Mesodermal cell (in vitro differentiated cells): ENCODE measurements at regions not wholly inside any gene's neighbourhood (a gene's known extent, or its start where the extent isn't known, plus 50 kb on each side); places are given as distances from the start of the nearest gene placed in this dataset.
A peak's percentile ranks its signal among the peaks of the same experiment; 100 is the strongest.

Experiments used
- H3K27ac ChIP-seq: 2 replicates; pipeline ENCODE4 v1.7.0; 2013; ENCODE audit warnings: mild to moderate bottlenecking, low read depth, low read length, moderate library complexity; ENCODE audit not compliant: severe bottlenecking
- H3K36me3 ChIP-seq: 2 replicates; pipeline ENCODE4 v1.7.1; 2013; ENCODE audit warnings: mild to moderate bottlenecking, low read length, moderate library complexity; ENCODE audit not compliant: control insufficient read depth, insufficient read depth
- H3K4me1 ChIP-seq: one replicate; pipeline ENCODE4 v1.7.1; 2013; ENCODE audit warnings: mild to moderate bottlenecking, low read length; ENCODE audit not compliant: insufficient read depth, control insufficient read depth, poor library complexity, severe bottlenecking
- H3K4me3 ChIP-seq: 2 replicates; pipeline ENCODE4 v1.7.0; 2013; ENCODE audit warnings: low read length, control low read depth, mild to moderate bottlenecking; ENCODE audit not compliant: insufficient read depth, poor library complexity, severe bottlenecking; ENCODE audit errors: extremely low read depth
- H3K9me3 ChIP-seq: 2 replicates; pipeline ENCODE4 v1.7.1; 2013; ENCODE audit warnings: mild to moderate bottlenecking, low read length, moderate library complexity; ENCODE audit not compliant: control insufficient read depth
- WGBS, 2 experiments: methylation state at CpG; one replicate each; pipeline ENCODE4 v1.1.5; 2013; ENCODE audit warnings: missing lambda C conversion rate in 2 of 2; ENCODE audit not compliant: insufficient coverage in 2 of 2; 5-methylcytosine and 5-hydroxymethylcytosine counted together

GRCh38 chr3:160622263-160623045, 54.5 kb upstream of the ARL14 start:
- H3K27ac ChIP-seq = no peak overlapping the region
- H3K4me3 ChIP-seq = no peak overlapping the region
- WGBS, 2 experiments = 67% methylated on average over 1 of the region's 2 CpGs; no CpG with 5 or more reads in 1 of the 2 experiments
- no peaks in the 10 kb centered on the region for H3K36me3 ChIP-seq
- H3K4me1 ChIP-seq = peaks cover 4% of the 10 kb centered on the region
- no peaks in the 10 kb centered on the region for H3K9me3 ChIP-seq

- 98 to 100% methylated on average over 1 to 3 of the region's 3 CpGs for WGBS, 2 experiments
Observed at GRCh38 chr3:160618878-160619277, 53.5 kb upstream of the KPNA4 start.

GRCh38 chr3:160618363-160618762, 53.0 kb upstream of the KPNA4 start:
- Histone ChIP-seq H3K36me3 (no peaks in the 10 kb centered on the region), H3K9me3 (no peaks in the 10 kb centered on the region), H3K4me1 (peaks cover 14% of the 10 kb centered on the region), H3K4me3 (no peak overlapping the region), H3K27ac (no peak overlapping the region)
- 89 to 90% methylated on average over 2 to 3 of the region's 4 CpGs for WGBS, 2 experiments

More at GRCh38 chr3:160618878-160619277, 53.5 kb upstream of the KPNA4 start:
- H3K4me1 ChIP-seq = peaks cover 14% of the 10 kb centered on the region
- H3K9me3 ChIP-seq = no peaks in the 10 kb centered on the region
- H3K36me3 ChIP-seq = no peaks in the 10 kb centered on the region
- H3K4me3 ChIP-seq = no peak overlapping the region
- no peak overlapping the region for H3K27ac ChIP-seq

- Histone ChIP-seq H3K4me1 (peaks cover 11% of the 10 kb centered on the region), H3K27ac (no peak overlapping the region), H3K4me3 (no peak overlapping the region), H3K36me3 (no peaks in the 10 kb centered on the region), H3K9me3 (no peaks in the 10 kb centered on the region)
- no CpG with 5 or more reads among the region's 2 CpGs for WGBS, 2 experiments
Observed at GRCh38 chr3:160617636-160618035, 52.3 kb upstream of the KPNA4 start.

- WGBS, 2 experiments = 73 to 74% methylated on average over 2 of the region's 2 CpGs
Observed at GRCh38 chr3:160616716-160617115, 51.3 kb upstream of the KPNA4 start.

GRCh38 chr3:160616311-160616710, 50.9 kb upstream of the KPNA4 start:
- no peaks in the 10 kb centered on the region for H3K36me3 ChIP-seq
- peaks cover 10% of the 10 kb centered on the region for H3K4me1 ChIP-seq
- H3K4me3 ChIP-seq = no peak overlapping the region
- H3K9me3 ChIP-seq = no peaks in the 10 kb centered on the region
- H3K27ac ChIP-seq = peak overlapping the region; percentile 50

More at GRCh38 chr3:160616716-160617115, 51.3 kb upstream of the KPNA4 start:
- Histone ChIP-seq H3K27ac (peak overlapping the region; percentile 50), H3K9me3 (no peaks in the 10 kb centered on the region), H3K36me3 (no peaks in the 10 kb centered on the region), H3K4me3 (no peak overlapping the region), H3K4me1 (peaks cover 10% of the 10 kb centered on the region)
